ENCODE measurements at regions not wholly inside any gene's neighbourhood (a gene's known extent, or its start where the extent isn't known, plus 50 kb on each side); places are given as distances from the start of the nearest gene placed in this dataset.
A peak's percentile ranks its signal among the peaks of the same experiment; 100 is the strongest.

DNA sequence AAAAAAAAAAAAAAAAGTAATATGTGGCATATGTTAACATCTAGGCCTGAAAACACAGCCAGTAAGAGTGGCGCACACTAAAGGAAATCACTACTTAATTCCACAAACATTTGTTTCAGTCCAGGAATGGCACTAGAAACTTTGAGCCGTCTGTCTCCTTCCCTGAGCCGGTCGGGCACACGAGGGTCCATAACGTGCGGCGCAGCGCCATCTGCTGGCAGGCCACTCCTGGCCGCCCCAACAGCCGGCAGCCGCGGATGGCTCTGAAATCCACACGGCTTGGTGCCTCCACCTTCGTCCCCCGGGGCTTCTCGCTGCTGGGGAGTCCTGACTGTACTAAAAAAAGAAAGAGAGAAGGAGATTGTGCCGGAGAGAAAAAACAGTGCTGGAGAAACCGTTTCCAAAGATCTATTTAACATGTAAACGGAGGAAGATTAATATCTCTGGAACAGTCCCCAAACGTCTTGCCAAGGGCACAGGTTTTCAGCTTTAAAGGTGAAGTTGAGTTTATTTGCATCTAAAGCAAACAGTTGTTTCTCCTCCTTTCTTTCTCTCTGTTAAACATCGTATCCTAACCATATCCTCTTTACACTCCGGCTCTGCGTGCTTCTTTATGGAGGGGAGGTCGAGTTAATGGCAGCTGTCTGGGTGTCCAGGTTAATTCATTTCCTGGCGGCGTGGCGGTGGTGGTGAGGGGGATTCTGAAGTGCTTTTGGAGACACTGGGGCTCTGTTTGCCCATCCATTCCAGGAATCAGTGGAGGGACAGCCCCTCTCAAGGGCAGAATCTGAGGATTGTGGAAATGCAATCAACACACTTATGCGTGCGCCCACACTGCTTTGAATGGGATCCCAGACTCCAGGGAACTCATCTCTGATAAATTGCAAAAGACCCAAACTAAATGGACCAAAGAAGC, 611.3 kb upstream of the SALL1 start:
- Histone ChIP-seq H3K27me3 (ENCODE audit: control insufficient read depth in 2 of 2, insufficient read depth in 2 of 2, low read length in 2 of 2) (no peaks in the 10 kb centered on the region), H3K36me3 (ENCODE audit: control insufficient read depth in 2 of 2, extremely low read depth in 1 of 2, insufficient read depth in 2 of 2, low read length in 2 of 2) (no peaks in the 10 kb centered on the region), H3K79me2 (ENCODE audit: control insufficient read depth, insufficient read depth, low read length) (no peaks in the 10 kb centered on the region), H3K9ac (replicated peaks; ENCODE audit: extremely low read depth, insufficient read depth, low read length) (no peak overlapping the region), H3K27ac (ENCODE audit: insufficient read depth, low read depth, low read length) (no peak overlapping the region), H3K4me1 (ENCODE audit: control insufficient read depth, extremely low read depth, insufficient read depth, low read length) (no peaks in the 10 kb centered on the region), H3K4me2 (ENCODE audit: insufficient read depth, low read length) (no peak overlapping the region), H2AFZ (ENCODE audit: low read depth, low read length) (peak overlapping the region; percentile 37), H3K9me1 (replicated peaks; ENCODE audit: control insufficient read depth, extremely low read depth, insufficient read depth, low read length) (no peaks in the 10 kb centered on the region), H3K9me3 (replicated peaks; ENCODE audit: control insufficient read depth, insufficient read depth, low read length) (no peaks in the 10 kb centered on the region), H4K20me1 (replicated peaks; ENCODE audit: control insufficient read depth, extremely low read depth, insufficient read depth, low read length) (no peaks in the 10 kb centered on the region), H3K4me3 (replicated peaks in 1 of 3; ENCODE audit: insufficient read depth in 1 of 3, low read depth in 1 of 3, low read length in 3 of 3) (no peak overlapping the region)
- peak; percentile 36 for DNase-seq (ENCODE audit: low read depth, low spot score)
- intact Hi-C loops (cut with micrococcal nuclease) (loop anchor here (1.0 kb wide), 1 partner anchor 956 kb away; no protein-coding TSS in a partner anchor), dilution Hi-C loops (cut with MboI; ENCODE audit: extremely low pct_ligation_motif_present, low sequenced_read_pairs) (no loop called here)
- peak; percentile 35 for FAIRE-seq
- BruUV-seq (replicated peaks) = no TSS peak
- ChIA-PET POLR2A (no interaction called here), CTCF (interaction anchor here (0.6 to 1.3 kb wide), 2 partner anchors 956 to 1734 kb away, joined by 3 to 4 read pairs; no protein-coding TSS in a partner anchor)
- TF ChIP-seq, protein P1, sequence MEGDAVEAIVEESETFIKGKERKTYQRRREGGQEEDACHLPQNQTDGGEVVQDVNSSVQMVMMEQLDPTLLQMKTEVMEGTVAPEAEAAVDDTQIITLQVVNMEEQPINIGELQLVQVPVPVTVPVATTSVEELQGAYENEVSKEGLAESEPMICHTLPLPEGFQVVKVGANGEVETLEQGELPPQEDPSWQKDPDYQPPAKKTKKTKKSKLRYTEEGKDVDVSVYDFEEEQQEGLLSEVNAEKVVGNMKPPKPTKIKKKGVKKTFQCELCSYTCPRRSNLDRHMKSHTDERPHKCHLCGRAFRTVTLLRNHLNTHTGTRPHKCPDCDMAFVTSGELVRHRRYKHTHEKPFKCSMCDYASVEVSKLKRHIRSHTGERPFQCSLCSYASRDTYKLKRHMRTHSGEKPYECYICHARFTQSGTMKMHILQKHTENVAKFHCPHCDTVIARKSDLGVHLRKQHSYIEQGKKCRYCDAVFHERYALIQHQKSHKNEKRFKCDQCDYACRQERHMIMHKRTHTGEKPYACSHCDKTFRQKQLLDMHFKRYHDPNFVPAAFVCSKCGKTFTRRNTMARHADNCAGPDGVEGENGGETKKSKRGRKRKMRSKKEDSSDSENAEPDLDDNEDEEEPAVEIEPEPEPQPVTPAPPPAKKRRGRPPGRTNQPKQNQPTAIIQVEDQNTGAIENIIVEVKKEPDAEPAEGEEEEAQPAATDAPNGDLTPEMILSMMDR (IDR thresholded peaks at IDR 0.05; ENCODE audit: extremely low read depth in 1 of 2, insufficient read depth in 1 of 2, low read depth in 1 of 2, low read length in 2 of 2) = peak; percentile 82 to 84
- no peak for TF ChIP-seq POLR2AphosphoS5 (IDR thresholded peaks at IDR 0.05; ENCODE audit: insufficient read depth, low read depth, low read length)

- POLR2A ChIA-PET = no interaction called here
- no TSS peak for BruUV-seq (replicated peaks)
- intact Hi-C loops (cut with micrococcal nuclease) = no loop called here
Observed at GRCh38 chr16:51761001-51761400, 609.9 kb upstream of the SALL1 start.

More at GRCh38 chr16:51761001-51761400, 609.9 kb upstream of the SALL1 start:
- FAIRE-seq (no peak), DNase-seq (ENCODE audit: low read depth, low spot score) (no peak)
- H2AFZ ChIP-seq (ENCODE audit: low read depth, low read length) = no peak overlapping the region
- no peaks in the 10 kb centered on the region for H3K4me1 ChIP-seq (ENCODE audit: control insufficient read depth, extremely low read depth, insufficient read depth, low read length)
- H4K20me1 ChIP-seq (replicated peaks; ENCODE audit: control insufficient read depth, extremely low read depth, insufficient read depth, low read length) = no peaks in the 10 kb centered on the region
- H3K9me1 ChIP-seq (replicated peaks; ENCODE audit: control insufficient read depth, extremely low read depth, insufficient read depth, low read length) = no peaks in the 10 kb centered on the region
- H3K4me3 ChIP-seq (replicated peaks in 1 of 3; ENCODE audit: insufficient read depth in 1 of 3, low read depth in 1 of 3, low read length in 3 of 3) = no peak overlapping the region
- H3K4me2 ChIP-seq (ENCODE audit: insufficient read depth, low read length) = no peak overlapping the region
- no peaks in the 10 kb centered on the region for H3K79me2 ChIP-seq (ENCODE audit: control insufficient read depth, insufficient read depth, low read length)
- H3K27ac ChIP-seq (ENCODE audit: insufficient read depth, low read depth, low read length) = no peak overlapping the region
- CTCF ChIA-PET = interaction anchor here (2.2 kb wide), 1 partner anchor 955 kb away, joined by 8 read pairs; no protein-coding TSS in a partner anchor
- dilution Hi-C loops (cut with MboI; ENCODE audit: extremely low pct_ligation_motif_present, low sequenced_read_pairs) = no loop called here
- TF ChIP-seq EZH2 (IDR thresholded peaks at IDR 0.05; ENCODE audit: borderline replicate concordance, low read depth, low read length, severe bottlenecking) (no peak), MAX (IDR thresholded peaks at IDR 0.05; ENCODE audit: insufficient read depth, insufficient read length) (no peak), POLR2A (IDR thresholded peaks at IDR 0.05; ENCODE audit: low read depth, low read length) (no peak), MYC (IDR thresholded peaks at IDR 0.05; ENCODE audit: low read depth, low read length) (no peak), FOS (IDR thresholded peaks at IDR 0.05; ENCODE audit: borderline replicate concordance, insufficient read depth, low read length) (no peak), POLR2AphosphoS5 (IDR thresholded peaks at IDR 0.05; ENCODE audit: insufficient read depth, low read depth, low read length) (no peak), JUN (IDR thresholded peaks at IDR 0.05; ENCODE audit: borderline replicate concordance, insufficient read depth, insufficient read length, low read depth) (no peak), GATA2 (IDR thresholded peaks at IDR 0.05; ENCODE audit: insufficient read depth, insufficient read length, low read depth, low read length) (no peak)
- TF ChIP-seq, protein P1 (IDR thresholded peaks at IDR 0.05; ENCODE audit: extremely low read depth in 1 of 2, insufficient read depth in 1 of 2, low read depth in 1 of 2, low read length in 2 of 2) = no peak
- no peaks in the 10 kb centered on the region for H3K36me3 ChIP-seq (ENCODE audit: control insufficient read depth in 2 of 2, extremely low read depth in 1 of 2, insufficient read depth in 2 of 2, low read length in 2 of 2)
- no peaks in the 10 kb centered on the region for H3K27me3 ChIP-seq (ENCODE audit: control insufficient read depth in 2 of 2, insufficient read depth in 2 of 2, low read length in 2 of 2)
- H3K9me3 ChIP-seq (replicated peaks; ENCODE audit: control insufficient read depth, insufficient read depth, low read length) = no peaks in the 10 kb centered on the region
- H3K9ac ChIP-seq (replicated peaks; ENCODE audit: extremely low read depth, insufficient read depth, low read length) = no peak overlapping the region

Data from endothelial cell of umbilical vein (primary cell).